GM18867 (cell line): ENCODE measurements at regions not wholly inside any gene's neighbourhood (a gene's known extent, or its start where the extent isn't known, plus 50 kb on each side); places are given as distances from the start of the nearest gene placed in this dataset.
"Not testable (repeated sequence)": the region's sequence is repeated elsewhere in the genome, so short reads cannot be mapped to it uniquely, and the experiment has no call there.

Experiments used
- ATAC-seq: cut with Tn5 transposase; IDR thresholded peaks from one replicate; pipeline ENCODE4 v1.9.1; 2021; ENCODE audit warnings: mild to moderate bottlenecking, moderate library complexity; ENCODE audit not compliant: unreplicated experiment

- no peak for ATAC-seq
Observed at GRCh38 chrX:140343226-140343868, 161.5 kb downstream of the SOX3 start.

GRCh38 chrX:140342410-140342809 is 162.5 kb downstream of the SOX3 start:
- no peak for ATAC-seq

GRCh38 chrX:140337263-140337662 is 167.6 kb downstream of the SOX3 start:
- no peak for ATAC-seq

GRCh38 chrX:140318296-140318695 is 186.6 kb downstream of the SOX3 start:
- no peak for ATAC-seq

GRCh38 chrX:140317462-140317861 is 187.4 kb downstream of the SOX3 start:
- ATAC-seq: no peak

- ATAC-seq: no peak
Observed at GRCh38 chrX:140298960-140299825, 205.7 kb downstream of the SOX3 start.

- no peak for ATAC-seq
Observed at GRCh38 chrX:140297273-140297672, 207.6 kb downstream of the SOX3 start.

GRCh38 chrX:140292961-140293360 is 211.9 kb downstream of the SOX3 start:
- no peak for ATAC-seq

GRCh38 chrX:140292188-140292587 is 212.7 kb downstream of the SOX3 start:
- ATAC-seq: no peak

GRCh38 chrX:140274811-140275525 is 229.9 kb downstream of the SOX3 start:
- ATAC-seq: no peak

- no peak for ATAC-seq
Observed at GRCh38 chrX:140273921-140274320, 230.9 kb downstream of the SOX3 start.

GRCh38 chrX:140250391-140250790 is 254.5 kb downstream of the SOX3 start:
- ATAC-seq: no peak

GRCh38 chrX:140249088-140249487 is 255.8 kb downstream of the SOX3 start:
- ATAC-seq: no peak

- ATAC-seq: no peak
Observed at GRCh38 chrX:140229191-140229590, 263.9 kb upstream of the CXorf66 start.

GRCh38 chrX:140226037-140226436 is 260.7 kb upstream of the CXorf66 start:
- not testable (repeated sequence) for ATAC-seq

GRCh38 chrX:140215894-140216293 is 250.6 kb upstream of the CXorf66 start:
- not testable (repeated sequence) for ATAC-seq

GRCh38 chrX:140214518-140214917 is 249.2 kb upstream of the CXorf66 start:
- ATAC-seq: not testable (repeated sequence)

GRCh38 chrX:140206657-140207056 is 241.3 kb upstream of the CXorf66 start:
- no peak for ATAC-seq

GRCh38 chrX:140190441-140191108 is 225.3 kb upstream of the CXorf66 start:
- ATAC-seq: no peak

- ATAC-seq: no peak
Observed at GRCh38 chrX:140180585-140180984, 215.3 kb upstream of the CXorf66 start.

GRCh38 chrX:140177821-140178220 is 212.5 kb upstream of the CXorf66 start:
- ATAC-seq: no peak
